ENCODE measurements at regions not wholly inside any gene's neighbourhood (a gene's known extent, or its start where the extent isn't known, plus 50 kb on each side); places are given as distances from the start of the nearest gene placed in this dataset.
"Not testable (repeated sequence)": the region's sequence is repeated elsewhere in the genome, so short reads cannot be mapped to it uniquely, and the experiment has no call there.

DNA sequence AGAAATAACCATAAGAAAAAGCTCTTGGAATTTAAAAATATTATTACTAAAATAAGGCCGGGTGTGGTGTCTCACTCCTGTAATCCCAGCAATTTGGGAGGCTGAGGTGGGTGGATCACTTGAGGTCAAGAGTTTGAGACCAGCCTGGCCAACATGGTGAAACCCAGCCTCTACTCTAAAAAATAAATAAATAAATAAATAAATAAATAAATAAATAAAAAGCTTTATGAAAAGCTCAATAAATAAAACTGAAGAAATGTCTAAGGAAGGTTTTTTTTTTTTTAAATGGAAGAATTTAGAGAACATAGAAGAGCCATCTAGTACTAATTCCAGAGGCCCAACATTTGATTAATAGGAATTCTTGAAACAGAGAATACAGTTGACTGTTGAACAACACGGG is 249.1 kb upstream of the PROX1 start:
- DNase-seq = no peak

DNA sequence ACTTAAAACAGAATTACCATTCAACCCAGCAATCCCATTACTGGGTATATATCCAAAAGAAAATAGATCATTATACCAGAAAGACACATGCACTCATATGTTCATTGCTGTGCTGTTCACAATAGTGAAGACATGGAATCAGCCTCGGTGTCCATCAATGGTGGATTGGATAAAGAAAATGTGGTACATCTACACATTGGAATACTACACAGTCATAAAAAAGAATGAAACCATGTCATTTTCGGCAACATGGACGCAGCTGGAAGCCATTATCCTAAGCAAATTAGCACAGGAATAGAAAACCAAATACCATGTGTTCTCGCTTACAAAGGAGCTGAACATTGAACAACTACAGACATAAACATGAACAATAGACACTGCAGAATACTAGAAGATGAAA is 244.8 kb upstream of the PROX1 start:
- DNase-seq = no peak

DNA sequence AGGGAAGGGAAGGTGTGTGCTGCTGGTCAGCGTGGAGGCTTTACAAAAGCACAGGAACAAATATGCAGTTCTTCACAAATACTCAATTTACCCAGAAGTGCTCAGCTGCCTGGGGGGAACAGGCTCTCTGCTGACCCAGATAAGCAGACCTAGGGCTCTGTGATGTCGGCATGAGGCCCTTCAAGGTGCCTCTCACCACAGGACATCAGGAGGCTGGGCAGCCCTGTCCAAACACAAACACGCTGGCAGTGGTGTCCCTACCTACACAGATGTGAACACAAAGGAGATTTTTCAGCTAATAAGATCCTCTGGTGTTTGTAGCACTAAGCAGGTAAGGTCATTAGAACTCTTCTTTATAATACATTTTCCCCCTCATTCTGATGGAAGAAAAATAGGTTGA is 243.0 kb upstream of the PROX1 start:
- no peak for DNase-seq

DNA sequence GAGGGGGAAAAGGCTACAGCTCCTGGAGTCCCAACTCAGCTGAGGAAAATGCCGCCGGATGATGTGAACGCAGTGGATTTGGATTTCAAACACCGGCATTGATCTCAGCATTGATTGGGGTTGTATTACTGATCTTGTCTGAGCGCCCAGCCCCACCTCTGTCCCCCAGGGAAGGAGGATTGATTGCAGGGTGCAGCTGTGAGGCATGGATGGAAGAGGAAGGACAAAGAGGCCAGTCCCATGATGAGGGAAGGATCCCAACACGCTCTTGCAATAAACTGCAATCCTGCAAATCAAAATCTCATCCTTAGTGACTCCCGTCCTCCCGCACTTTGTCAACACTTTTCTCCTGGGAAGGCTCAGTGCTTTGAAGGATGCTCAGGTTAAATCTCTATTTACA is 242.3 kb upstream of the PROX1 start:
- no peak for DNase-seq

DNA sequence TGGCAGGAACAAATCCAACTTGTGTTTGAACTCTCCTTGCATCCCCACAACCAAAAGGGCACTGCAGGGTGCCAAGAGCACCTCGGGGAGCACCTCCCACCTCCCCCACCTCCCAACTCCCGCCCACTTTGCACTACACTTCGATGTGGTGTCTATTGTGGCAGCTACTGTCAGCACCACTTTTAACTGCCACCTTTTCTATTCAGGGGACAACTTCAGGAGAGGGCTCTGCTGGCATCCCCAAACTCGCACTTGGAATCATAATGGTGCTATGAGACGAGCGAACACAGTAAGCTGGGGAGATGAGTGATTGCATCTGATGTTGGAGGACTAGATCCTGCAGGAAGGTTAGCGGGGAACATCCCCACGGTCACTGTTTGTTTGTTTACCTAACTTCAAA is 238.2 kb upstream of the PROX1 start:
- DNase-seq = no peak

DNA sequence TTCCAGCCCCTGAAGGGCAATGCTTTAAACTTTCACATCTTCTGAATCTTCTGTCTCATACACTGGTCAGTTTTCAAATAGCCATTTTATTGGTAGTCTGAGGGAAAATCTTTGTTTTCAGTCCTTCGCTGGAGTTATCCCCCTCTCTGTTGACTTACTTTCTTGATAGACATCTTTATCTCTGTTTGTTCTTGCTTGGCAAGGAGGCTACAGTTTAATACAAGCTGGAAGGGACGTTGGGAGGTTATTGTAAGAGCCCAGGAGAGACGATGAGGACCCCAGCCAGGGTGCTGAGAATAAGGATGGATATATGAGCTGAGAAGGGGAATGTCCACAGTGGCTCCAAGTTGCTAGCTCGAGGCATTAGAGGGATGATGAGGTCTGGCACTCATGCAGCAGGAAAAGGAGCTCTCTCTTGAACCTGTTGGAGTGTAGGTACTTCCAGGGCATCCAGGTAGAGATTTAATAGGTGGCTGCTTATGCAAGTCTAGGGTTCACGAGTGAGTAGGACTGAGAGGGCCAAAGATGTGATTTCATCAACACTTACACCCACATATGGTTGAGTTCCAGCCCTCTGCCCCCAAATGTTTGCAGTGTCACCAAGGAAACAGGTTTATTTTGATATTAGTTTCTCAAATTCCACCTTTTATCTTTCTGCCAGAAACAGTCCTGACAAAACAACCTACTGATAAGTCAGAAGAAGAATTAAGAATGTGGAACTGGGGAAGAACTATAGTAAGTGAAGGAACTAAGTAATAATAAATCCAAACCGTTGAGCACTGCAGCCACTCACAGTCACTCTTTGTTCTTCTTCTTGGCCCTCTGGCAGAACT is 237.3 kb upstream of the PROX1 start:
- DNase-seq = no peak

DNA sequence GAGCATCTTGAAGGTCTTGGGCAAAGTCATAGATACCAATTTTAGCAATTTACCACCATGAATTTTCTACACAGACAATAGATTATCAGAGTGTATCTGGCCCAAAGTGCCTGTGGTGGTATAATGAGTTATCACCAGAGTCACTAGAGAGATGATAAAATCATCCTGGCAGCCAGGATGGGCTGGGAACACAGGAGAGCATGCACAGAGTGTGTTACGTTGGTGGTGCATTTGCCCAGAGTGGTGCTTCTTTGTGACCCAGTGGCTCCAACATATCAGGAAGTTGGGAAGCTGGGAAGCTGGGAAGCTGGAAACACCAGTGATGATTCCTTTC is 236.7 kb upstream of the PROX1 start:
- DNase-seq = no peak

DNA sequence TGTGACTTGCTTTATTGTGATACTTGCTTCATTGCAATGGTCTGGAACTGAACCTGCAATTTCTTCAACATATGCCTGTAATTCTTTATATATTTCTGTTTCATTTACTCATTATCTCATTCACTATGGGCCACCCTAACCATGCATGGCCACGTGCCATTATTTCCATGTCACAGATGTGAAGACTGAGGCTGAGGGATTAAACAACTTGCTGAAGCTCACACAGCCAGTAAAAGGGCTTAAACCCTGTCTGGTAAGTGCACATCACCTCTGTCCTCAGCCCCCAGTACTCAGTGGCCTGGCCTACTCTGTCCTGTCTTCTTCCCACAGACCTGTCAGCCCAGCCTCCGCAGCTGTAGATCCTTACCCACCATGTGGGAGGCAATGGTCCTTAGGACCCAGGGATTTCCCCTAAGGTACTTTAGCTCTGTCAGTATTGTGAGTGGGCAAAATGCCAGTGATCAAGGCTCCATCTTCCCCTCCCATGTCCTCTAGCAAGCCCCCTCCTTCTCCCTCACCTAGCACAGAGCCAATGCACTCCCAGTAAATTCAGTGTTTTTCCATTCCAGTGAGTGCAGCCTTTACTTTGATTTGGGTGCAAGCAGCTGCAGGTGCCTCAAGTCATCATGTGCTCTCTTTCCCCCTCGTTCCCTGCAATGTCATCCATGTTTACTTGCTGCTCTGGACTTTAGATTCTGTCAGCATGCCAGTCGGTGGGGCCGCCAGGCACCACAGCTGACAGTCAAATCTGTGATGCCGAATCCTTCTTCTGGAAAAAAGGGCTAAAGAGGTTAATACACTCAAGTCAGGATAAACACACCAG is 228.2 kb upstream of the PROX1 start:
- no peak for DNase-seq

DNA sequence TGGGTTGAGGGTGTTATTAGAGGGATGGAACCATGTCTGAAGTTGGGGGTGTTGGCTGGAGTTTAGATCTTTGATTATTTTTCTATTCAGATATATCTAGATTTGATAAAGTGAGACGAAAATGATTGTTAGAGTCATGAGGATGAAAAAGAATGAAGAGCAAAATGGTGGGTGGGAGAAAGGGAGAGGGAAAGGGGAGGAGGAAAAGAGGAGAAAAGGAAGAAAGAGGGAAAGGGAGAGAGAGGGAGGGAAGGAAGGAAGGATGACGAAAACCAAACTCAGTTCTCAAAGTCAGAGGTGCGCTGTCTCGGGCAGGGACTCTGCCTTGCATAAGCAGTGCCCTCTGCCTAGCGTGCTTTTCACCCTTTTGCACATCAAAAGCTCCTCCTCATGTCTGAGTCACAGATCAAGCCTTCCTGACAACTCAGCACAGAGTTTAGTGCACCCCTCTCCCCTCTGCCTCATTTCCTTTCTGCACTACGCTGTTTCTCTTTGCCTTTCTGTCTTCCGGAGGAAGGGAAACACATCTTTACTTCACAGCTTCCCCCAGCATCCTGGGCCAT is 225.8 kb upstream of the PROX1 start:
- DNase-seq = no peak

DNA sequence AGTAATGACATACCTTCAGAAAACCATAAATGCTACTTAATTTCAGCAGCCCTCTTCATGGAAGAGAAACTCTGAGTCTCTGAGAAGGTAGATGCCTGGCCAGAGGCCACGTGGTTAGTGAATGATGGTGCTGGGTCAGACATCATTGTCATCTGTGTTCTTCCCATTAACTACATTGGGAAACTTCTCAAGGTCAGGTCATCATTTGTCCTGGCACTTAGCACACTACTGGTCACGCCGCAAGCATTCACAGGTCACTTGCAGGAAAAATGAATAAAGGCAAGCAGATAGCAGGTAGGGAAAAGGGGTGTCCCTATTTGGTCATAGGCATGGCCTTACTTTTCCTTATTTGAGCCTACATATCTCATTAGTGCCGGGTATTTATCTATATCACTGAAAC is 220.1 kb upstream of the PROX1 start:
- DNase-seq = no peak

DNA sequence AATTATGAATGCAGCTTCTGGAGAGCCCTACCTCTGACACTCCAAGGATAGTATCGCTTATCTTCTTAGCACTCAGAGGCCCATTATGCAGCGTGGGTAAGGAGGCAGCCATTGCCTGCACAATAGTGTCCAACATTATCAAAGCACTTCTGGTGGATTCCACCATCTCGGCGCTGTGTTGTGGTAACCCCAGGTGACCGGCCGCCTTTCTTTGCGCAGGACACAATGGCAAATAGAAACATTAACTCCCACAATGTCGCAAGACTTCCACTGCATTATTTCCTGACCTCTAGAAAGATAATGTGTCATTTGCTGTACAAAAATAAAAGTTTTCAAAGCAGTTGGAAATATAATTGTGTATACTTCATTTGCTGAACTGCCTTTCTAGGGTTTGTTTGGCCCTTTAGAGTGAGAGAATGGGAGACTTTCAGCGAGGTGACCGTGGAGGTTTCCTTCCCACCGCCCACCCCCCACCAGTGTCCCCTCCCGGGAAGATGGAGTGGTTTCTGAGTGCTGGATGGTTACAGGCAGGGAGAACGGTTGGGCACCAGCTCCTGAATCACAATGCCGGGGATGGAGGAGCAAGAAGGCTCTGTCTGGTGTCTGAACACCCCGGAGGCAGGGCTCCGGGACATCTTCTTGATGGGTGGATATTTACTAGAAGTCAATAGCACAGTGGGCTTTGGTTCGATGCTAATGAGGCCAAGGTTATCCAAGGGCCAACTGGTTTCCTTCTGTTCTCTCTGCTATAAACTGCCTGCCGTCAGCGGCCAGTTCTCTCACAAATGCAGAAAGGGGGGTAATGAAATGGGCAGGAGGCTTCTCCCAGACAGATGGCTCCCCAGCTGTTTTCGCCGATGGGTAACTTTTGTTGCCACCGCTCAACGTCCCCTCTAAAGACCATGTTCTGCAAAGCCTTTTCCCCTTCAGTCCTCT is 215.4 kb upstream of the PROX1 start:
- DNase-seq = no peak

DNA sequence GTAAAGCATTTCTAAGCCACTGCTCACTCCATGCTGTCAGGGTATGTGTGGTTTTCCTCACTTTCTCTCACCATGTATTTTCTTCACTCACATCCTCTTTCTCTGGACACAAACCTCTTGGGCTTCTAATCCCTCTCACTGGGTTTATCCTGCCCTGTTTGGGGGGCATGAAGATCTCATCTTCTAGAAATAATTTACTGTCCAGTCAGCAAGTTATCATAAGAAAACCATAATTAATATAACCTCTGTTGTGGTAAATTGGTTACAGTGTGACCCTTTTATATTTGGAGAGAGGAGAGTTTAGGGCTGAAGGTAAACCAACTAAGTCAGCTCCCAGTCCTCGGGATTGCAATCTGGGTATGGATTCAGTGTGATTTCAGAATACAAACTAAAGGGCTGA is 213.8 kb upstream of the PROX1 start:
- DNase-seq = no peak

DNA sequence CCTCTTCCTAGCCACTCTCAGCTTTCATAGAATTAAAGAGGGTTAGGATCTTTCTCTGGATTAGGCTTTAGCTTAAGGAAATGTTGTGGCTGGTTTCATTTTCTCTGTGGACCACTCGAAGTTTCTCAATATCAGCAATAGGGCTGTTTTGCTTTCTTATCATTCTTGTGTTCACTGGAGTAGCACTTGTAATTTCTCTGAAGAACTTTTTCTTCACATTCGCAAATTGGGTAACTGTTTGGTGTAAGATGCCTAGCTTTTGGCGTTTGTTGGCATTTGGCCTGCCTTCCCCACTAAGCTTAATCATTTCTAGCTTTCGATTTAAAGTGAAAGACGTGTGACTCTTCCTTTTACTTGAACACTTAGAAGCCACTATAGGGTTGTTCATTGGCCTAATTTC is 210.8 kb upstream of the PROX1 start:
- no peak for DNase-seq

DNA sequence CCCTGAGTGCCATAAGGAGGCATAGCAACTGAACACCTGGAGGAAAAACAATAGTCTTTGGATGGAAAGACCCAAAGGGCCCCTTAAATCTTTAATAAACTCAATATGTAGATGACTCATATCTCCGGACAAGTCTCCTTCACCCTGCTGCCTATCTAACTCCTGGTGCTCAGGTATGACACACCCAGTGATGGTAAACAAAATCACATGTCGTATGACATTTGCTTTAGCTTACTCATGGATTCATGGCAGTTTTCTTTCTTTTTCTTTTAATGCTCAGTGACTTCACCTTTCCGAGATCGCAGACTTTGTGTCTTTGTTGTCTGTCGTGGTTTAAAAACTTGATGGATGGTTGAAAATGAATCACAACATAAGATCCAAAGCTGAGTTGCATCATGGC is 208.5 kb upstream of the PROX1 start:
- no peak for DNase-seq

DNA sequence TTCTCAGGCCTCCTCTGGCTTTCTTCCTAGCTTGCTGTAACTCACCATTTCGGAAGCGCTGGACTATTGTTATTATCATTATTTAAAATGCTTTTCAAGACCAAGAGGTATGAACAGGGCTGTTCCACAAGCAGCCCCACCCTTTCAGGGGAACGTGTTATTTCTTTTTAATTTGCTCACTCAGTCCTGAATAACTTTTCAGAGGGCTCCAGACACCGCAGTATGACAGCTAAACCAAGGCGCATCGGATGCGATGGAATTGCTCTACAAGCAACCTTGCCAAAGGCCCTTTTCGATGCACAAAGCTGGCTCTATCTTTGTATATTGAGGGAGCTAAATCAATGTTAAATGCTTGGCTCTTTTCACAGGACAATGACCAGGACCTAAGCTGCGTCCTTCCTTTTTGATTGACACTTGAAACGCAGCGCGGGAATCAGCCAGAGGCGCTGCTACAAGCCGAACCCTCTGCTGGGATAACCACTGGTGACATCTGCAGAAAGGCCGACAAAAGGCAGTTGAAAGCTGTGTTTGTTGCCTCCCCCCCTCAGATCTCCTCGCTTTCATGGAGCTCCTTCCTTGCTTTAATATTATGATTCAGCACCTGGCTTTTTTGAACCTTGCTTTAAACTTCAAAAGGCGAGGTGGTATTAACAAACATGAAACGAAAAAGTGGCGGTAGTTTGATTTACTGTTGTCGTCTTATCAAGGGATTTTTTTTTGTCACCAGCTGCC is 204.7 kb upstream of the PROX1 start:
- DNase-seq = no peak

DNA sequence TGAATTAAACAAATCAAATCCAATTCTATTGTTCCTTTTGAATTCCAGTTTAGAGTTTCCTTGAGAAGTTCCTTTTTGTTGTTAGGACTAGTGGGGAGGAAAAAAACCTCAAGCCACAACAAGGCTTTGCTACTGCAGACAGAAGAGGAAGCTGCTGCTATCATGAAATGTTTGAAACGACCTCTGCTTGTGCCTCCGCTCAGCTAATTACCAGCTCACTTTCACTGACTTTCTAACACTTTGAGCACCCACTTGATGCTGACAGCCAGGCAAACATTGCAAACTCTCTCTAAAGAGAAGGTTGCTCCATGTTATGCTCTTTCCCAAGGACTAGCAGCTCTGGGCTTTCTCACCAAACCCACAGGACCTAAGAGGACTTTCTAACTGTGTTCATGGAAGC is 203.9 kb upstream of the PROX1 start:
- no peak for DNase-seq

DNA sequence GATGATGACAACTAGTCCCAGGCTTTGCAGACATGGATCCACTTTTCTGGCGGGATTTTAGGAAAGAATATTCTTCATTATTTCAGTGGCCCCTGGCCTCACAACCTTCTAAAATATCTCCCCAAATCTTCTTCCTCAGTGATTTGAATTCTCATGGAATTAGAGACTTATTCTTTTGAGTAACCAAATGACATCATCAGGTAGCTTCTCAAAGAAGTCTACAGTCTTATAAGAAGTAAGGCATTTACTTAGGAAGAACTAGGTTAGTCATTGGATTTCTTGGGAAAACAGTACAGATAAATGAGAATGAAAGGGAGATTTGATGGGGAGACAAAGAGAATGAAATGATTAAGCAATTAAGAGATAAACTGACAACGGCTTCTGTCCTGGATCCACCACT is 201.1 kb upstream of the PROX1 start:
- DNase-seq = no peak

DNA sequence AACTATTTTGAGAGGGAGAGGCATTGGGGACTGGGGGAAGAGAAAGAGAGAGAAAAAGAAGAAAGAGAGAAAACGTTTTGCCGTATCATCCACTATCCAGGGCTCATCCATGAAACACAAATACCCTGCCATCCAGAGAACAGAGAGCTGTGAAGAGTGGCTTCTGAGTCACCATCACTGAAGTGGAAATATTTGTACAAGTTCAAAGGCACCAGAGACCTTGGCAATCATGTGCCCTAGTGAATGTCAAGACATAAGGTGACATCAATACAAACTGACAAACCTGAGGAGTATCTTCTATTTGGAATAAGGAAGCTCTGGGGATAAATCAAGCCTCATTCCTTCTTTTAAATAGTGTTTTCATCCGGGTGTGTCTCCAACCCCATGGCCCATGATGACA is 197.2 kb upstream of the PROX1 start:
- no peak for DNase-seq

DNA sequence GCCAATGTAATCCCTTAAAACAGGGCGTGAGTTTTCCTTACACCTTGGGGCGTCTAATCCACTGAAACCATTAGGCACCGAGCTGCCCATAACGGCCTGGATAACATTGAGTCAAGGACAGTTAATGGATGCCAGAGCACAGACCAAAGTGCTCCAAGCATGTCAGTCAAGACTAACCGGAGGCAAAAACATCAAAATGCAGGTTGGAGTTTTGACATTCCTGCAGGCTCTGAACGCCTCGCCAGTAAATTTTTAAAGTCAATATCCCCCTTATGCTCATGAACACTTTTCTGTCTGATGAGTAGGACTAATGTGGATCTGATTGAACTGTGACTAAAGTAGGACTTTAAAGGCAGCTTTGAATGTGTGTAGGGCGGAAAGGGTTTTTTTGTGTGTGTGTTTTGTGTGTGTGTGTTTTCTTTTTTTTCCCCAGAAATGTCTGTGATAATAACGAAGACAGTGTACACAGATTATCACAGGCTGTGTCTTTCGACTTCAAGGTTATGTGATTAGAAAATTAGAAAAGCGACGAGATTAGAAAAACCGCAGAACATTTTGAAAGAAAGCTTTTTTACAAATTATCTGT is 194.2 kb upstream of the PROX1 start:
- no peak for DNase-seq

DNA sequence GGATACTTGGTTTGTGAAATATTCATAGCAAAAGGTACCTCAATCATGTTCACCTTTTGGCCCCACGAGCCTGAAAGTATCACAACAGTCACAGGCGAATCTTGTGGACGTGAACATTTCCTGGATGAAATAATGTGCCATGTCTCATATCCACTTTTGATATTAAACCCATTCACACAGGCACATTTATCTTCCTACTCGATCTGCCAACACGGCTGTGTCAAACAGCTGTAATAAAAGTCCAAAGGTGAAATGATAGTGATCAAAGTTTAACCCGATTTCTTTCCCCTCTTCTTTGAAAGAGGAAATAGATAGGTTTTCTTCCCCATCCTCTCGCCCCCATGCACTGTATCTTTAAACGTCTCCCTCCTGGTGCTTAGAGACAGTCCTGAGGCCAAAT is 191.2 kb upstream of the PROX1 start:
- DNase-seq = no peak

DNA sequence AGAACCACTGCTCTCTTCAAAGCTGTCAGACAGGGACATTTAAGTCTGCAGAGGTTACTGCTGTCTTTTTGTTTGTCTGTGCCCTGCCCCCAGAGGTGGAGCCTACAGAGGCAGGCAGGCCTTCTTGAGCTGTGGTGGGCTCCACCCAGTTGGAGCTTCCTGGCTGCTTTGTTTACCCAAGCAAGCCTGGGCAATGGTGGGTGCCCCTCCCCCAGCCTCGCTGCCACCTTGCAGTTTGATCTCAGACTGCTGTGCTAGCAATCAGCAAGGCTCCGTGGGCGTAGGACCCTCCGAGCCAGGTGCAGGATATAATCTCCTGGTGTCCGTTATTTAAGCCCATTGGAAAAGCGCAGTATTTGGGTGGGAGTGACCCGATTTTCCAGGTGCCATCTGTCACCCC is 179.5 kb upstream of the PROX1 start:
- DNase-seq = not testable (repeated sequence)

DNA sequence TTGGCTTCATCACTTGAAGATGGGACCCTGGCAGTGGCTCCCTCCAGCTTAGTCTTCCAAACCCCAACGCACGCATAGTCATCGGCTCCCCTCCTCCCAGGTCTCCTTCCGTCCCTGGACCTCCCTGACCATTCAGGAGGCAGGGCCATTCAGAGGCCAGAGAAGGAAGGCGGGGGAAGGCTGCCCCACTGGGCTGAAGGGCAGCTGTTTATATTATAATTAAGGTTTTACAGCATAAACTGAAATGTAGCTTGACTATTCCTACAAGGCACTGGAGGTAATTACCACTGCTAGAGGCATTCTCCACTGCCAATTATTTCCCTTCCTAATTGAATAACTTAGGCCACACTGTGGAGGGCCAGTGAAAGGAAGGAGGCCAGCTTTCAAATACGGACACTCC is 170.6 kb upstream of the PROX1 start:
- DNase-seq = no peak

Measured in kidney glomerular epithelial cell (primary cell).